Hepatocyte (in vitro differentiated cells): ENCODE measurements at regions not wholly inside any gene's neighbourhood (a gene's known extent, or its start where the extent isn't known, plus 50 kb on each side); places are given as distances from the start of the nearest gene placed in this dataset.

Experiments used
- DNase-seq: peaks from one replicate; pipeline ENCODE4 v3.0.0-alpha.2; 2016; ENCODE audit warnings: low spot score
- H2AFZ ChIP-seq: fragments of 200-600 bp; sonication (generic); 2 replicates; pipeline ENCODE4 v1.6.0; 2016; ENCODE audit warnings: antibody characterized with exemption, mild to moderate bottlenecking
- H3K27ac ChIP-seq: fragments of 200-600 bp; sonication (generic); 2 replicates; pipeline ENCODE4 v1.5.1; 2016; ENCODE audit warnings: mild to moderate bottlenecking
- H3K27me3 ChIP-seq: fragments of 200-600 bp; sonication (generic); 2 replicates; pipeline ENCODE4 v1.6.1; 2016
- H3K36me3 ChIP-seq: fragments of 200-600 bp; sonication (generic); replicated peaks from 2 replicates; pipeline ENCODE4 v1.5.1; 2016; ENCODE audit warnings: low read depth; ENCODE audit not compliant: insufficient read depth
- H3K4me1 ChIP-seq: fragments of 200-600 bp; sonication (generic); 2 replicates; pipeline ENCODE4 v1.5.1; 2016; ENCODE audit warnings: mild to moderate bottlenecking, moderate library complexity; ENCODE audit not compliant: insufficient read depth
- H3K4me2 ChIP-seq: fragments of 200-600 bp; sonication (generic); 2 replicates; pipeline ENCODE4 v1.6.0; 2016
- H3K4me3 ChIP-seq: fragments of 200-600 bp; sonication (generic); 2 replicates; pipeline ENCODE4 v1.5.1; 2016; ENCODE audit warnings: mild to moderate bottlenecking
- H3K79me2 ChIP-seq: fragments of 200-600 bp; sonication (generic); 2 replicates; pipeline ENCODE4 v1.6.0; 2017; ENCODE audit warnings: mild to moderate bottlenecking
- H3K9me2 ChIP-seq: fragments of 200-600 bp; sonication (generic); replicated peaks from 2 replicates; pipeline ENCODE4 v1.6.0; 2017; ENCODE audit warnings: mild to moderate bottlenecking; ENCODE audit not compliant: insufficient read depth
- H3K9me3 ChIP-seq: fragments of 200-600 bp; sonication (generic); 2 replicates; pipeline ENCODE4 v1.5.1; 2016; ENCODE audit warnings: low read depth, mild to moderate bottlenecking
- H4K20me1 ChIP-seq: fragments of 200-600 bp; sonication (generic); 2 replicates; pipeline ENCODE4 v1.6.0; 2016; ENCODE audit warnings: mild to moderate bottlenecking; ENCODE audit not compliant: insufficient read depth, poor library complexity, severe bottlenecking
- EZH2 ChIP-seq: fragments of 200-600 bp; sonication (generic); IDR thresholded peaks from 2 replicates; pipeline ENCODE4 v1.6.1; 2016; ENCODE audit warnings: antibody characterized with exemption, mild to moderate bottlenecking, borderline replicate concordance
- EZH2phosphoT487 ChIP-seq: fragments of 200-600 bp; sonication (generic); IDR thresholded peaks from one replicate; pipeline ENCODE4 v1.6.1; 2018; ENCODE audit warnings: antibody characterized with exemption, mild to moderate bottlenecking, low read depth, moderate library complexity; ENCODE audit not compliant: unreplicated experiment, severe bottlenecking
- WGBS: methylation state at CpG from one replicate; pipeline ENCODE4 v1.1.6; 2016; ENCODE audit warnings: low lambda C conversion rate; ENCODE audit errors: missing lambda C conversion rate; 5-methylcytosine and 5-hydroxymethylcytosine counted together
- TF ChIP-seq, protein P1 (sequence below): fragments of 200-600 bp; sonication (generic); IDR thresholded peaks from 2 replicates; pipeline ENCODE4 v1.5.1; 2016; ENCODE audit warnings: antibody characterized with exemption, mild to moderate bottlenecking; ENCODE audit not compliant: poor library complexity

DNA sequence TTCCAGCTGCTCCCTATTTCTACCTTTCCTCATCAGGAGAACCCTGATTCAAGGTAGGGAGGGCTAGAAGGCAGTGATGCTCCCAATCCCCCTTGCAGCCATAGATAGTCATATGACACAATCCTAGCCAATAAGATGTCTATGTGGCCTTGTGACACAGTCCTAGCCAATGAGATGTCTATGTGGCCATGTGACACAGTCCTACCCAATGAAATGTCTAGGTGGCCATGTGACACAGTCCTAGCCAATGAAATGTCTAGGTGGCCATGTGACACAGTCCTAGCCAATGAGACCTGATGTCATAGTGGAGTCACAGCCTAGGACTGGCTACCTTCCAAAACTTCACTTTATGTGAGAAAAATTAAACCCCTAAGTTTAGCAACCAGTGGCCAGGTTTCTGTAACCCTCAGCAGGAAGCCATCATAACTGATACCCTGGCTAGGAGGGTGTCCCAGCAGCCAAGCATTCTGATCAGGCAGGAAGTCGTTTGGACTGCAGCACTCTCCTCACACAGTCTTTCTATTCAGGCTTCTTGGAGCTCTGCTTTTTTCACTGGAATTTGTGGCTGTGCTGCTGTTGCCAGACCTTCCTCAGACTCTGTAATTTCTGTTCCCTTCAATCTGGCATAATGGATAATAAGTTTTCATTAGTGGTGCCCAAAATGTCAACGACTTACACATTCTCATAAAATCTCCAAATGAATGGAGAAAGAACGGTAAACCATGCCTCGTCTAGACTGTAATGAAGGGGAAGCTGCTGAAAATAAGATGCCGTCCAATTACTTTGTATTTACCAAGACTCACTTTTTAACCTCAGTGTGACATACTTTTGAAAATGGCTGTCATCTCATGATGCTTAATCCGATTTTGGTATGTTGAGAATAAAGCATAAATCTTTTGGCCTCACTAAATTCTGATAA is 165.0 kb upstream of the NCKAP5 start:
- H3K4me3 ChIP-seq = no peak overlapping the region
- DNase-seq = no peak
- H4K20me1 ChIP-seq = no peaks in the 10 kb centered on the region
- H3K36me3 ChIP-seq = no peaks in the 10 kb centered on the region
- H3K79me2 ChIP-seq = no peaks in the 10 kb centered on the region
- TF ChIP-seq, protein P1, sequence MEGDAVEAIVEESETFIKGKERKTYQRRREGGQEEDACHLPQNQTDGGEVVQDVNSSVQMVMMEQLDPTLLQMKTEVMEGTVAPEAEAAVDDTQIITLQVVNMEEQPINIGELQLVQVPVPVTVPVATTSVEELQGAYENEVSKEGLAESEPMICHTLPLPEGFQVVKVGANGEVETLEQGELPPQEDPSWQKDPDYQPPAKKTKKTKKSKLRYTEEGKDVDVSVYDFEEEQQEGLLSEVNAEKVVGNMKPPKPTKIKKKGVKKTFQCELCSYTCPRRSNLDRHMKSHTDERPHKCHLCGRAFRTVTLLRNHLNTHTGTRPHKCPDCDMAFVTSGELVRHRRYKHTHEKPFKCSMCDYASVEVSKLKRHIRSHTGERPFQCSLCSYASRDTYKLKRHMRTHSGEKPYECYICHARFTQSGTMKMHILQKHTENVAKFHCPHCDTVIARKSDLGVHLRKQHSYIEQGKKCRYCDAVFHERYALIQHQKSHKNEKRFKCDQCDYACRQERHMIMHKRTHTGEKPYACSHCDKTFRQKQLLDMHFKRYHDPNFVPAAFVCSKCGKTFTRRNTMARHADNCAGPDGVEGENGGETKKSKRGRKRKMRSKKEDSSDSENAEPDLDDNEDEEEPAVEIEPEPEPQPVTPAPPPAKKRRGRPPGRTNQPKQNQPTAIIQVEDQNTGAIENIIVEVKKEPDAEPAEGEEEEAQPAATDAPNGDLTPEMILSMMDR = no peak
- TF ChIP-seq EZH2phosphoT487 (no peak), EZH2 (no peak)
- H3K9me2 ChIP-seq = no peaks in the 10 kb centered on the region
- 75% methylated on average over 6 of the region's 6 CpGs for WGBS
- no peak overlapping the region for H2AFZ ChIP-seq
- H3K4me2 ChIP-seq = no peak overlapping the region
- H3K27ac ChIP-seq = no peak overlapping the region
- H3K4me1 ChIP-seq = no peaks in the 10 kb centered on the region
- no peaks in the 10 kb centered on the region for H3K27me3 ChIP-seq
- H3K9me3 ChIP-seq = no peaks in the 10 kb centered on the region

DNA sequence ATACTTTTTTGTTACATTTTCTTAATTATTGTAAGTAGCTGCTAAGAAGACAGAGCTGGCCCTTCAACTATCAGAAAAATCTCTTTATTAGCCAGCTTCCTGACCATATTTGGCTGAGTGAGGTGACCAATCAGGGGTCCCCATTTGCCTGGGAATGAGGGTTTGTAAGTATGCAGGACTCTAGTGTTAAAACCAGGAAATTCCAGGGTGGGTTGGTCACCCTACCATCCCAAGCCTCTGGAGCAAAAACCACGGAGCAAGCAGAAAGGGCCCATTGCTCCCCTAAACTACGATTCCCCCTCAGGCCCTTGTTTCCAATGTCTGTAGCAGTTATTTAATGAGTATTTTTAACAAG is 165.6 kb upstream of the NCKAP5 start:
- H3K4me2 ChIP-seq = no peak overlapping the region
- no peaks in the 10 kb centered on the region for H3K9me3 ChIP-seq
- no peaks in the 10 kb centered on the region for H3K79me2 ChIP-seq
- H3K4me1 ChIP-seq = no peaks in the 10 kb centered on the region
- no peaks in the 10 kb centered on the region for H3K27me3 ChIP-seq
- H3K9me2 ChIP-seq = no peaks in the 10 kb centered on the region
- no peak overlapping the region for H3K4me3 ChIP-seq
- H2AFZ ChIP-seq = no peak overlapping the region
- H3K27ac ChIP-seq = no peak overlapping the region
- WGBS = 75% methylated on average over 2 of the region's 2 CpGs
- DNase-seq = no peak
- H4K20me1 ChIP-seq = no peaks in the 10 kb centered on the region
- TF ChIP-seq EZH2phosphoT487 = no peak
- TF ChIP-seq EZH2 = no peak
- TF ChIP-seq, protein P1 = no peak
- no peaks in the 10 kb centered on the region for H3K36me3 ChIP-seq

DNA sequence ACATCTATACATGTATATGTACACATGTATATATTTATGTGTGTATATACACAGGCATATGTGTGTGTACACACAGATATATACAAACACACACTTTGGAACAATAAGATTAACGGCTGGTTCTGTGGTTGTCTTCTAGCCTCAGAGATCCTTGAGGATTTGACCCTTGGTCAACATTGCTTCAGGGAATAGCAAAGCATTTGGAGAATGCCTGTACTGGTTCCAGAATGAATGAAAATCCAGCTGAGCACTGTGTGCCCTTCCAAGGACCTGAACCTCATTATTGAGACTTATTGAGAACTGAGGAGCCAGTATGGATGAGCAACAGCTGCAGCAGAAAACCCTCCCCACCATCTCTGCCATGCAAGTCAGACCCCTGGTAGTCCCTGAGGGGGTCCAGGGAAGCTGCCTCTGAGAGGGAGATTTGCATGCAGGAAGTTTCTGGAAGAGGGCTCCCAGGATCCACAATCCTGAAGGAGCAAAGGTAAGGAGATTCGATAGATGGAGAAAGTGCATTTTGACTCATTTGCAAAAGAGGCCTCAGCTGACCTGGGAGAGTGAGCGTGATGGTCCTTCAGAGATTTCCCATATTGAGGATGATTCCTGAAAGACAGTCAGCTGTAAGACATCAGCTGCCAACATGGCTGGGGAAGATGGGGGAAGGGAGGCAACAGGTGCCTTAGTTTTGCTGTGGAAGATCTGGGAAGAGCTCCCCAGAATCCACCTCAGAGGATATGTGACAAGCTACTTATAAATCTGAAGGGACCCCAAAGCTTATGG is 166.6 kb upstream of the NCKAP5 start:
- TF ChIP-seq EZH2phosphoT487 (no peak), EZH2 (no peak)
- TF ChIP-seq, protein P1 = no peak
- DNase-seq = no peak
- 88% methylated on average over 3 of the region's 3 CpGs for WGBS

More for the DNA sequence above, 166.6 kb upstream of the NCKAP5 start:
- no peaks in the 10 kb centered on the region for H4K20me1 ChIP-seq
- no peaks in the 10 kb centered on the region for H3K79me2 ChIP-seq
- no peak overlapping the region for H3K27ac ChIP-seq
- H3K9me2 ChIP-seq = no peaks in the 10 kb centered on the region
- no peak overlapping the region for H3K4me3 ChIP-seq
- H3K4me1 ChIP-seq = no peaks in the 10 kb centered on the region
- H3K4me2 ChIP-seq = no peak overlapping the region
- H3K9me3 ChIP-seq = no peaks in the 10 kb centered on the region
- no peaks in the 10 kb centered on the region for H3K36me3 ChIP-seq
- H2AFZ ChIP-seq = no peak overlapping the region
- H3K27me3 ChIP-seq = no peaks in the 10 kb centered on the region
